HTR-8/SVneo (cell line): ENCODE measurements at regions not wholly inside any gene's neighbourhood (a gene's known extent, or its start where the extent isn't known, plus 50 kb on each side); places are given as distances from the start of the nearest gene placed in this dataset.
A peak's percentile ranks its signal among the peaks of the same experiment; 100 is the strongest.
"Not testable (repeated sequence)": the region's sequence is repeated elsewhere in the genome, so short reads cannot be mapped to it uniquely, and the experiment has no call there.

Experiments used
- DNase-seq: peaks from one replicate; pipeline ENCODE4 v3.0.0; 2011; ENCODE audit warnings: low spot score, mixed read lengths; ENCODE audit not compliant: insufficient read length
- FAIRE-seq: peaks from 2 replicates; lab custom pipeline; 2011; peaks lifted over from hg19 to GRCh38; lab: Jason Lieb, UNC

DNA sequence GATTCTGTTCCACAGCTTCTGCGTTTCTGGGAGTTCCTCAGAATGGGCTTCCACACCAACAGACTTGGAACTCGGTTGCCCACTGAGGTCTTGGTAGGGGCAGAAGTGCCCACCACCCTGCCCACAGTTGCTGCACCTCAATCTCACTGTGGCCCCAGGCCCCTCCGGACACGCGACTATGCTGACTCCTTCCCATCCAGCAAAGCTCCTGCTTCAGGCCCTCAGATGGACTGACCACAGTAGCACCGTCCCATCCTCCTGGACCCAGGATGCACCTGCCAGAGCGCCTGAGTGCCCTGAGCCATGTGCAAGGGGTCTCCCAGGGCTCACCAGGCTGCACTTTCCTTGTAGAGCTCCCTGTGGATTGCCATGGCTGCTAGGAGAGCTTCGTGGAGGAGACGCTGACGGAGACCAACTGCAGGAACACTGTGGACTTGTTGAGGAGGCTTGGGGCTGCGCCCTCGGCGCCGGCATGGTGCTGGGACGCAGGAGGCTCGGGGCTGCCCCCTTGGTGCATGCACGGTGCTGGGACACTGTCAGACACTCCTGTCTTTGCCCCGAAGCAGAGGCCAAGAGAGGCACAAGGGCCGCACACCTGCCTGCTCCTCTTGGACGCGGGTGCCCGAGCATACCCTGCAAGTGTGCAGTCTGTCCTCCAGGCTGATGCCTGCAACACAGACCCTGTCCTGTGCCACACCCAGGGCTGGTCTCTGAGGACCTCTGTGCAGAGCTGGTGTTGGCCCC is 201.3 kb downstream of the LIPI start:
- not testable (repeated sequence) for DNase-seq, FAIRE-seq

DNA sequence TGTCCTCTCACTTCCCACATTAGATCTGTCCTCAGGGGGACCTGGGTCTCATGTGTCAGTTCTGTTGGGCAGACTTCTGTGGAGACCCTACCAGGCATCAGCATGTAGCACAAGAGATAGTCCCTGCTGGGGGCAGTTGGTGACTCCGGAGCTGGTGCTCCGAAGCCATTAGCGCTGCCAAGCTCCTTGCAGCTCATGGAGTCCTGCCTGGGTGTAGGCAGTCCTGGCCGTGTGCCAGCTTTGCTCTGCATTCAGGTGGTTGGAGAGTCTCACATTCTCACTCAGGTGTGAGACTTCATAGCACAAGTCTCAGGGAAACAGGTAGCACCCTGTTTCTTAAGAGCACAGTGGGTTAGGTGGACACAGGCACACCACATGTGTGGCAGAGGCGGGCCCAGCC is 202.3 kb downstream of the LIPI start:
- DNase-seq, FAIRE-seq: not testable (repeated sequence)

- DNase-seq, FAIRE-seq: not testable (repeated sequence)
Measured at GRCh38 chr21:14008006-14008405, 202.7 kb downstream of the LIPI start.

DNA sequence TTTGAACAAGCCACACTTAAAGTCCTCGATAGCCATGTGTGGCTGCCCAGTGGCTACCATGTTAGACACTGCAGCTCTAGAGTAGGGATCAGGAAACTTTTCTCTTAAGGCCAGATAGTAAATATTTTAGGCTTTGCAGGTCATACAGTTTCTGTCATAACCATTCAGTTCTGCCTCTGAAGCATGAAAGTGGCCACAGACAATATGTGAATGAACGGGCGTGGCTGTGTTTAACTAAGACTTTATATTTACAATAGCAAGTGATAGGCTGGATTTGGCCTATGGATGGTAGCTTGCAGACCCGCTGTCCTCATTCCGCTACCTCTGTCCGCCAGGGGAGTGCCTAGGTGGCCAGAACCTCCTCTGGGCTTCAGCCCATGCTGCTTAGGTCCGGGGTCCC is 204.6 kb downstream of the LIPI start:
- DNase-seq, FAIRE-seq: not testable (repeated sequence)

- not testable (repeated sequence) for DNase-seq
- FAIRE-seq: peak; percentile 16
Measured at GRCh38 chr21:13986996-13987958, 223.5 kb downstream of the LIPI start.

GRCh38 chr21:13985865-13986863 is 224.6 kb downstream of the LIPI start:
- not testable (repeated sequence) for DNase-seq, FAIRE-seq

DNA sequence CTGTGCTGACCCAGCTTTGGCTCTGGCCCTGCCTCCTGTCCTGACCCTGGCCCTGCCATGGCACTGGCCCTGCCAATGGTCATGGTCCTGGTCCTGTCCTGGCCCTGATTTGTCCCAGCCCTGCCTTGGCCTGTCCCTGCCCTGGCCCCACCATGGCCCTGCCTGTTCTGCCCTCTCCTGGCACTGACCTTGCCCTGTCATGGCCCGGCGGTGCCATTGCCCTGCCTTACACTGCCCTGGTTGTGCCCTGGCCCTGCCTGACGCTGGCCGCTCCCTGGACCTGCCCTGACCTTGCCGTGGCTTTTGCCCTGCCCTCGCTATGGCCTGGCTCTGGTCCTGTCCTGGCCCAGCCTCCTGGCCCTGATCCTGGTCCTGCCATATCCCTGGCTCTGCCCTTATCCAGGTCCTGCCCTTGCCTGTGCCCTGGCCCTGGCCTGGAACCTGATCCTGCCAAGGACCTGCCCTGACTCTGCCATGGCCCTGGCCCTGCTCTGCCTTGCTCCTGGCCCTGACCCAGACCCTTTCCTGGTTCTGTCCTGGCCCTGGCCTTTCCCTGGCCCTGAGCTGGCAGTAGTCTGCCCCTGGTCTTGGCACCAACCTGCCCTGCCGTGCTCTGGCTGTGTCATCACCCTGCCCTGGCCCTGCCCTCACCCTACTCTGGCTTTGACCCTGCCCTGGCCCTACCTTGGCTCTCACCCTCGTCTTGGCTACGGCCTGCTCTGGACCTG is 225.5 kb downstream of the LIPI start:
- not testable (repeated sequence) for FAIRE-seq, DNase-seq

DNA sequence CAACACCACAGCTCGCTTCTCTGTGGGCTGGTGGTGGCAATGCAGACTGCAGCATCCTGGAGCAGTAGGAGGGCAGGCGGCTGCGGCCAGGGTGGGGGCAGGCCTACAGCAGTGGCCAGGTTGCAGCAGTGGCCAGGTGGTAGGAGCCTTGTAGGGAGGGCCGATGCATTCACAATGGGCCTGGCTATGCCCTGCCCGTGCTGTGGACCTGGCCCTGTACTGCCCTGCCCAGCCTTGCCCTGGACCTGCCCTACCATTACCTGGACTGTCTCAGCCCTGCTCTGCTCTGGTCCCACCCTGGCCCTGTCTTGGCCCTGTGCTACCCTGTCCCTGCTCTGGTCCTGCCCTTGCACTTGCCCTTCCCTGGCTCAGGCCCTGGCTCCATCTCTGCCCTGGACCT is 226.0 kb downstream of the LIPI start:
- not testable (repeated sequence) for FAIRE-seq, DNase-seq

- not testable (repeated sequence) for DNase-seq, FAIRE-seq
Measured at GRCh38 chr21:13981176-13982087, 229.3 kb downstream of the LIPI start.

DNA sequence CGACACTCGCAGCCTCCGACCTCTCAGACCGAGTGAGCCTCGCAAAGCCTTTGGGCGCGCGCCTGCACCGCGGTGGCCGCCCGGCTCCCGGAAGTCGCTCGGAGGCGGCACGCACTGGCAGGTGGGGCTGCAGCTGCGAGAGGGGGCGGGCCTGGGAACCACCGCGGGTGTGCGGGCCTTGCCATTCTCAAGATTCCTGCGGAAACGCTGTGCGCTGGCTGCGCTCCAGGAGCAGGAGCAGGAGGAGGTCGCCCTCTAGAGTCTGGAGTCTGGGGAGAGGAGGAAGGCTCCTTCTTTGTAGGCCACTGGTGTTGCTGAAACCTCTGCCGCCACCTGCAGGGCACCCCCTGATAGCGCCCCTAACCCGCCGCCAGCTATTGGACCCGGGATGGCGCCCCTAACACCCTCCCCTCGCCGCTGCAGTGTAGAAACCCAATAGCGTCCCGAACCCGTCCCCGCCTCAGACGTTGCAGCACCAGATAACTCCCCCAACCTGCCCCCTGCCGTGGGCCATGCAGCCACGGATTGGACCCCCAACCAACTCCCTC is 230.6 kb downstream of the LIPI start:
- peak; percentile 2 for DNase-seq
- not testable (repeated sequence) for FAIRE-seq

DNA sequence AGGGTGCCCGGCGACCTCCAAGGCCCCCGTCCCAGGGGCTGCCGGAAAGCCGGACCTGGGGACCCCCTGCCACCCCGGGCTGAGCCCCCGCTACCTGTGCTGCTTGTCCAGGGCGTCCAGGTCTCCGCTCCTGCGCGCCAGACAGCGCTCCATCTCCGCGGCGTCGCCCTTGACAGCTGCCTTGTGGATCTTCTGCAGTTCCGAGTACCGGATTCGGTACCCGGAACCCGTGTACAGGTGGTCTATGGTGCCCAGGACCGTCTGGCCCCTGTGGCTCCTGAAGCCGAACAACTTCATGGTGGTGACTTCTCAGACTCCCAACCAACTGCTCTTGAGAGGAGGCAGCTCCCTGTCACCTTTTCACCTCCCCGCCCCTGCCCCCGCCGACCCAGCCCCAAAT is 231.1 kb downstream of the LIPI start:
- FAIRE-seq, DNase-seq: not testable (repeated sequence)

DNA sequence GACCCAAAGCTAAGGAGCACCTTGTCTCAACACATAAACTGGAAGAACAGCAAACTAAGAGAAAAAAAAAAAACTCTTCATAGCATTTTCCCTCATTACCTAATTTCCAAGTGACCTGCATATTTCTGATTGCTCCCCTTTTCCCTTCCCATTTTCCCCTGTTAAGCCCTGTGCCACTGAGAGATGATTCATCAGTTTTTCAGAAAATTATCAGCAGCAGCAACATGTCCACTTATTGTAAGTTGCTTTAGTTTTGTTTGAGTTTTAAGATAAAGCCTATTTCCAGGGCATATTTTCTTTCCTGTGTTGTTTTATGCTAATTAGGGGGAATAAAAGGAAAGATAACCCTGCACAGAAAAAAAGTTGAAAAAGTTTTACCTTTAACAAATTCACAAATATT is 236.2 kb downstream of the LIPI start:
- FAIRE-seq, DNase-seq: not testable (repeated sequence)

DNA sequence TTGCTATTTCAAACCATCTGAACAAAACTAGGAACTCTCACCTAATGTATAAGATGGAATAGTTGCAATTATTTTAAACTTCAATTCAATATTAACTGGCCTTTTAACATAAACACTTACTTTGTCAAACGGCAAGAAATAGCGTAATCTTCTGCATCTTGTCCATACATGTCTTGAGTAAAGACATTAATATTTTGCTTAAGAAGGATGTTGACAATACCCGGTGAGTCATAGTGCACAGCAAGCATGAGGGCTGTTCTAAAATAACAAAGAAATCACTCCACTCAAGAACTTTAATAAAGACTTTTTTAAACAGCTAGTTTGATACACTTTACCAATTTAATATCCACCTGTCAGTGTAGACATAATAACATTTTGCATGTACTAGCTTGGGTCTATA is 240.9 kb downstream of the LIPI start:
- not testable (repeated sequence) for FAIRE-seq

GRCh38 chr21:13969002-13969401 is 241.8 kb downstream of the LIPI start:
- FAIRE-seq, DNase-seq: not testable (repeated sequence)

More for the DNA sequence above, 240.9 kb downstream of the LIPI start:
- not testable (repeated sequence) for DNase-seq

DNA sequence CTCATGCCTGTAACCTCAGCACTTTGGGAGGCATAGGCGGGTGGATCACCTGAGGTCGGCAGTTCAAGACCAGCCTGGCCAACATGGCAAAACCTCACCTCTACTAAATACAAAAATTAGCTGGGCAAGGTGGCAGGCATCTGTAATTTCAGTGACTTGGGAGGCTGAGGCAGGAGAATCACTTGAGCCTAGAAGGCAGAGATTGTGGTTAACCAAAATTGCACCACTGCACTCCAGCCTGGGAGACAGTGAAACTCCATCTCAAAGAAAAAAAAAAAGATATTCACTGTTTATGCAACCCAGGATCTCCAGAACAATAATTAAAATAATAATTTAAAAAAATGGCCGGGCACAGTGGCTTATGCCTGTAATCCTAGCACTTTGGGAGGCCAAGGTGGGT is 247.5 kb downstream of the LIPI start:
- DNase-seq, FAIRE-seq: not testable (repeated sequence)

GRCh38 chr21:13937236-13937635 is 273.5 kb downstream of the LIPI start:
- DNase-seq (no peak), FAIRE-seq (no peak)
